GM12873 (cell line): ENCODE measurements at regions not wholly inside any gene's neighbourhood (a gene's known extent, or its start where the extent isn't known, plus 50 kb on each side); places are given as distances from the start of the nearest gene placed in this dataset.

ENCODE experiments used
- CTCF ChIP-seq: IDR thresholded peaks from 2 replicates; pipeline ENCODE4 v1.5.1; 2012; ENCODE audit warnings: low read depth, mild to moderate bottlenecking, moderate library complexity, low read length, control low read depth; ENCODE audit not compliant: insufficient read depth; ENCODE audit errors: missing control alignments

- TF ChIP-seq CTCF, result no peak
Measured at GRCh38 chr6:145082359-145082758, 653.0 kb downstream of the EPM2A start.

- no peak for TF ChIP-seq CTCF
Measured at GRCh38 chr6:145086197-145086596, 649.1 kb downstream of the EPM2A start.

GRCh38 chr6:145087034-145087433, 648.3 kb downstream of the EPM2A start:
- no peak for TF ChIP-seq CTCF

- no peak for TF ChIP-seq CTCF
Measured at GRCh38 chr6:145090801-145091585, 644.3 kb downstream of the EPM2A start.

GRCh38 chr6:145091586-145092142, 643.7 kb downstream of the EPM2A start:
- TF ChIP-seq CTCF, result no peak

GRCh38 chr6:145092554-145092953, 642.8 kb downstream of the EPM2A start:
- no peak for TF ChIP-seq CTCF

- no peak for TF ChIP-seq CTCF
Measured at GRCh38 chr6:145093226-145093625, 642.1 kb downstream of the EPM2A start.
